Breast epithelium (tissue), 3 donors: ENCODE measurements at regions not wholly inside any gene's neighbourhood (a gene's known extent, or its start where the extent isn't known, plus 50 kb on each side); places are given as distances from the start of the nearest gene placed in this dataset.

Experiments
- POLR2A ChIP-seq: fragments of 450-650 bp; IDR thresholded peaks from one replicate; pipeline ENCODE4 v1.6.1; 2016; ENCODE audit warnings: antibody characterized with exemption, mild to moderate bottlenecking, moderate library complexity
- TF ChIP-seq, protein P1 (sequence below), 3 donors: fragments of 450-650 bp; IDR thresholded peaks; one replicate each; pipeline ENCODE4 v1.5.1; 2016 to 2017; ENCODE audit warnings: antibody characterized with exemption in 3 of 3, mild to moderate bottlenecking in 3 of 3, moderate library complexity in 3 of 3

DNA sequence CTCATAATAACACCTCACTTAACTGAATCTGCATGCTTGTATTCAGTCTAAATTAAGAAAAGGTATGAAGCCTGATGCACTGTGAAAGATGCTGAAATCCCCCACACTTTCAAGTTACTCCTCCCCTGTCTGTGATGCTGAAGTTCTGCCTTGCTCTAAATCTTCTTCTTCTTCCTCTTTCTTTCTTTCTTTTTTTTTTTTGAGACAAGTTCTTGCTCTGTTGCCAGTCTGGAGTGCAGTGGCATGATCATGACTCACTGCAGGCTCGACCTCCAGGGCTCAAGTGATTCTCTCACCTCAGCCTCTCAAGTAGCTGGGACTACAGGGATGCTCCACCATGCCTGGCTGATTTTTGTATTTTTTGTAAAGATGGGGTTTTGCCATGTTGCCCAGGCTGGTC lies 231.0 kb upstream of the B3GALT2 start:
- TF ChIP-seq, protein P1, sequence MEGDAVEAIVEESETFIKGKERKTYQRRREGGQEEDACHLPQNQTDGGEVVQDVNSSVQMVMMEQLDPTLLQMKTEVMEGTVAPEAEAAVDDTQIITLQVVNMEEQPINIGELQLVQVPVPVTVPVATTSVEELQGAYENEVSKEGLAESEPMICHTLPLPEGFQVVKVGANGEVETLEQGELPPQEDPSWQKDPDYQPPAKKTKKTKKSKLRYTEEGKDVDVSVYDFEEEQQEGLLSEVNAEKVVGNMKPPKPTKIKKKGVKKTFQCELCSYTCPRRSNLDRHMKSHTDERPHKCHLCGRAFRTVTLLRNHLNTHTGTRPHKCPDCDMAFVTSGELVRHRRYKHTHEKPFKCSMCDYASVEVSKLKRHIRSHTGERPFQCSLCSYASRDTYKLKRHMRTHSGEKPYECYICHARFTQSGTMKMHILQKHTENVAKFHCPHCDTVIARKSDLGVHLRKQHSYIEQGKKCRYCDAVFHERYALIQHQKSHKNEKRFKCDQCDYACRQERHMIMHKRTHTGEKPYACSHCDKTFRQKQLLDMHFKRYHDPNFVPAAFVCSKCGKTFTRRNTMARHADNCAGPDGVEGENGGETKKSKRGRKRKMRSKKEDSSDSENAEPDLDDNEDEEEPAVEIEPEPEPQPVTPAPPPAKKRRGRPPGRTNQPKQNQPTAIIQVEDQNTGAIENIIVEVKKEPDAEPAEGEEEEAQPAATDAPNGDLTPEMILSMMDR (IDR thresholded peaks at IDR 0.05): no peak
- TF ChIP-seq POLR2A: no peak
